OCI-LY1 (cell line): ENCODE measurements at regions not wholly inside any gene's neighbourhood (a gene's known extent, or its start where the extent isn't known, plus 50 kb on each side); places are given as distances from the start of the nearest gene placed in this dataset.

Source experiments
- CTCF ChIP-seq: fragments of 200-600 bp; sonication (generic), shearing (Covaris generic); IDR thresholded peaks from 2 replicates; pipeline ENCODE4 v1.5.1; 2017; ENCODE audit warnings: mild to moderate bottlenecking, antibody characterized with exemption, low read length, moderate library complexity, mixed read lengths
- EZH2 ChIP-seq: fragments of 200-600 bp; sonication (generic), shearing (Covaris generic); IDR thresholded peaks from 2 replicates; pipeline ENCODE4 v1.8.0; 2017; ENCODE audit warnings: borderline replicate concordance, mixed run types, mild to moderate bottlenecking, antibody characterized with exemption, low read length, moderate library complexity, mixed read lengths

DNA sequence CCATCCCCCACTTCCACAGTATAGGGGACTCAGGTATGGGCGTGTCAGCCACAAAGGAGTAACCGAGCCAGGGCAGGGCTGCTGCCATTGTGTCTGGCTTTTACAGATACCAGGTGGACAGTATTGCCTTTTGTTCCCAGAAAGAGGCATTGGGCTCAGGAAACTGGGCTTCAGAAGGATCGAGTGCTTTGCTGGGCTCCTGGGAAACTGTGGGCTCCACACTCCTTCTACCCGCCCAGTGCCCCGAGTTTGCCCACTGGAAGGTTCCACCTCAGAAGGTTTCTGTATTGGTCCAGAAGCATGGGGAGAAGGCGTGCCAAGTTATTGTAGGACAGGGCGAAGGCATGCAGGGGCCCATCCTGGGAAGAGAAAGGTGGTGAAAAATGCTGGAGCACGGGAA lies 894.4 kb downstream of the TBC1D22A start:
- TF ChIP-seq CTCF (no peak), EZH2 (no peak)
